ENCODE measurements at regions not wholly inside any gene's neighbourhood (a gene's known extent, or its start where the extent isn't known, plus 50 kb on each side); places are given as distances from the start of the nearest gene placed in this dataset.
"Not testable (repeated sequence)": the region's sequence is repeated elsewhere in the genome, so short reads cannot be mapped to it uniquely, and the experiment has no call there.

DNA sequence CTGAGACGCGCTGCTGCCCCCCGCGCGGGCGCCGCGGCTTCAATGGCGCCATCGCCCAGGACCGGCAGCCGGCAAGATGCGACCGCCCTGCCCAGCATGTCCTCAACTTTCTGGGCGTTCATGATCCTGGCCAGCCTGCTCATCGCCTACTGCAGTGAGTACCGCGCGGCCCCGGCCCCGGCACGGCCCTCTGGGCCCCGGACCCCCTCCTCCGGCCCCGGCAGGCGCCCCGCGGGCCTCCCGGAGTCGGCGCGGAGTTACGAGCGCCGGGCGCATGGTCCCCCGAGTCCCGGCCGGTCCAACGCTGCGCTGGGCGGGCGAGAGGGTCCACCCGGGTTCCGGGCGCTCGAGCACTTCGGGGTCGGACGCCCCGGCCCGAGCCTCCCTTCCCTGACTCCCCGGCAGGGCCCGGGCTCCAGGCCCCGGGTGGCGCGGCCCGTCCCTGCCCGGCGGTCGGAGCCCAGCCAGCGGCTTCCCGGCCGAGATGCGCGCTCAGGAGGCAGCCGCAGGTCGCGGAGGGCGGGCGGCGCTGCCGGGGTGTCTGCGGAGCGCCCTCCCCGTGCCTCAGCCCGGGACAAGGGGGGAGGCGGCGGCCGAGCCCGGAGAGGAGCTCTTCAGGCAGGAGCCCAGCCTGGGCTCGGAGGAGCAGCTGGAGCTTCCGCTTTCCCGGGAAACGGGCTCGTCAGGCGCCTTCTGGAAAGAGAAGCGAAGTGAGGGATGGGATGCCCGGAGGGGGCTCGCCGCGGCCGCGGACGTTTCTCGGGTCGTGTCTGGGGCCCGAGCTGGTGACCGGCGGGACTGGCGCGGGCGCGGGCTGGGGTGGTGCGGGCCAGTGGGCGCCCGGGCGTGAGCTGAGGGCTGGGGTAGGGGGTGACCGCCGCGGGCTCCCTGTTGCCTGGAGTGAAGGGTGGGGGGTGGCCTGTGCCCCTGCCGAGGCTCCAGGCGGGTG lies 1337.8 kb downstream of the BRD1 start:
- Histone ChIP-seq H3K9me3 (no peaks in the 10 kb centered on the region), H3K4me3 (no peak overlapping the region)
- no peak for DNase-seq (ENCODE audit: low spot score in 2 of 2)

GRCh38 chr22:48488611-48489511 lies 1338.8 kb downstream of the BRD1 start:
- Histone ChIP-seq H3K36me3 (replicated peaks) (no peaks in the 10 kb centered on the region), H3K9me3 (no peaks in the 10 kb centered on the region), H3K27me3 (ENCODE audit: low read depth) (peaks cover 11% of the 10 kb centered on the region; the same call in 1 of the 2 replicates), H3K4me1 (no peaks in the 10 kb centered on the region), H3K4me3 (no peak overlapping the region)
- no peak for DNase-seq (ENCODE audit: low spot score in 2 of 2)
- in situ Hi-C loops (cut with MboI; ENCODE audit: low sequenced_read_pairs) = no loop called here

More for the DNA sequence above, 1337.8 kb downstream of the BRD1 start:
- no peaks in the 10 kb centered on the region for H3K36me3 ChIP-seq (replicated peaks)
- peaks cover 11% of the 10 kb centered on the region; the same call in 1 of the 2 replicates for H3K27me3 ChIP-seq (ENCODE audit: low read depth)
- no peaks in the 10 kb centered on the region for H3K4me1 ChIP-seq
- in situ Hi-C loops (cut with MboI; ENCODE audit: low sequenced_read_pairs) = no loop called here

DNA sequence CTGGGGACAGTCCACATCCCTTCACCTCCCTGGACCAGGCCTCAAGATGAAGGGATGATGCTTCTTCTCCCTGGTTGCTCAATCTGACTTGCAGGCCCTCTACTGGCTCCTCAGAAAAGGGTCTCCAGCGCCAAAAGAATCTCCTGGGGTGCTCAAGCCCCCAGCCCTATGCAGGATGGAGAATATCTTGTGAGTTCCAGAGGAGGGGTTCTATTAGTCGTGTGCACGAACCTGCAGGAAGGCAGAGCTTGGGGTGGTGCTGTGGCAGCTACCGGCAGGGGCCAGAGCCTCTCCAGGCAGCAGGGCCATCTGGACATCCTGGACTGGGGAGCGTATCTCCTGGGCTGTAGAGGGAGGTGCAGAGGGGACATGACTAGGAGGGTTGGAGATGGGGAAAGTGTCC lies 1339.5 kb downstream of the BRD1 start:
- Histone ChIP-seq H3K27me3 (ENCODE audit: low read depth) (peaks cover 11% of the 10 kb centered on the region; the same call in 1 of the 2 replicates), H3K9me3 (no peaks in the 10 kb centered on the region), H3K4me1 (no peaks in the 10 kb centered on the region), H3K4me3 (no peak overlapping the region), H3K36me3 (replicated peaks) (no peaks in the 10 kb centered on the region)
- in situ Hi-C loops (cut with MboI; ENCODE audit: low sequenced_read_pairs) = no loop called here
- no peak for DNase-seq (ENCODE audit: low spot score in 2 of 2)

DNA sequence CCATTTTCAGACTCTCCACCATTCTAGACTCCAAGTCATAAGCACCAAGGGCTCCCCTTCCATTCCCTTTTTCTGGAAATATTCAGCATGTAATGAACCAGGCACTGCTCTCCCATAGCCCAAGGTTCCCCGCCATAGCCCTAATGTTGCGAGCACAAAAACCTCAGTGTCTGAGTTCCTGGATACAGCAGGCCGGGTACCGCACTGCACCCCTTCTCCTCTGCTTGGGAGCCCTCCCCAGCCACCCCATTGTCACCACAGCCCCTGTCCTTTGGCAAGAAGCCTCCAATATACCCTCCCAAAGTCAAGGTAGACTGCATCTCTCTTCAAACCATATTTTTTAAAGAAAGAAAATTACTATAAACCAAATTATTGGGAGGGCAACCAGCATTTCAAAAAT lies 1341.1 kb downstream of the BRD1 start:
- peaks cover 5% of the 10 kb centered on the region; the same call in 1 of the 2 replicates for H3K27me3 ChIP-seq (ENCODE audit: low read depth)
- no peaks in the 10 kb centered on the region for H3K9me3 ChIP-seq
- no peaks in the 10 kb centered on the region for H3K4me1 ChIP-seq
- in situ Hi-C loops (cut with MboI; ENCODE audit: low sequenced_read_pairs) = no loop called here
- no peak overlapping the region for H3K4me3 ChIP-seq
- no peak for DNase-seq (ENCODE audit: low spot score in 2 of 2)
- no peaks in the 10 kb centered on the region for H3K36me3 ChIP-seq (replicated peaks)

DNA sequence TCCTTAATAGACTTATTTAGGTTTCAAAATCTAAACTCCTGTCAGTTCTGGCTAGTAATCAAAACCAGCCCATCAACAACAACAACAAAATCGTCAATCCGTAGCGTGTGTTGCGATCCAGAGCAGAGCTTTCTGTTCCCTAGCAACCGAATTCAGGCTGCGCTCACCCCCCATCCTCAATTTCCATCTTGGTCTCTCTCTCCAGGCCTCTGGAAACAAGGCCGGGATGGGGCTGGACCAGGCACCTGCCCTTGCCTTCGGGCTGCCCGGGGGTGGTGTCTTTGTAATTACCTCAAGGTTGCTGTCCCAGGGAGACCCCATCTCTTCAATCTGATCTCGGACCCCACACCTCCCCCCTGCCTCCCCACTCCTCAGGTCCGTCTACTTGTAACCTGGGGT lies 1341.5 kb downstream of the BRD1 start:
- H3K27me3 ChIP-seq (ENCODE audit: low read depth) = 0 out of 2 replicates have a peak, but pooled peaks cover 3% of the 10 kb centered on the region
- no peak overlapping the region for H3K4me3 ChIP-seq
- in situ Hi-C loops (cut with MboI; ENCODE audit: low sequenced_read_pairs) = no loop called here
- no peaks in the 10 kb centered on the region for H3K9me3 ChIP-seq
- H3K36me3 ChIP-seq (replicated peaks) = no peaks in the 10 kb centered on the region
- DNase-seq (ENCODE audit: low spot score in 2 of 2) = no peak
- H3K4me1 ChIP-seq = no peaks in the 10 kb centered on the region

GRCh38 chr22:48485149-48486133 lies 1342.2 kb downstream of the BRD1 start:
- in situ Hi-C loops (cut with MboI; ENCODE audit: low sequenced_read_pairs) = no loop called here

DNA sequence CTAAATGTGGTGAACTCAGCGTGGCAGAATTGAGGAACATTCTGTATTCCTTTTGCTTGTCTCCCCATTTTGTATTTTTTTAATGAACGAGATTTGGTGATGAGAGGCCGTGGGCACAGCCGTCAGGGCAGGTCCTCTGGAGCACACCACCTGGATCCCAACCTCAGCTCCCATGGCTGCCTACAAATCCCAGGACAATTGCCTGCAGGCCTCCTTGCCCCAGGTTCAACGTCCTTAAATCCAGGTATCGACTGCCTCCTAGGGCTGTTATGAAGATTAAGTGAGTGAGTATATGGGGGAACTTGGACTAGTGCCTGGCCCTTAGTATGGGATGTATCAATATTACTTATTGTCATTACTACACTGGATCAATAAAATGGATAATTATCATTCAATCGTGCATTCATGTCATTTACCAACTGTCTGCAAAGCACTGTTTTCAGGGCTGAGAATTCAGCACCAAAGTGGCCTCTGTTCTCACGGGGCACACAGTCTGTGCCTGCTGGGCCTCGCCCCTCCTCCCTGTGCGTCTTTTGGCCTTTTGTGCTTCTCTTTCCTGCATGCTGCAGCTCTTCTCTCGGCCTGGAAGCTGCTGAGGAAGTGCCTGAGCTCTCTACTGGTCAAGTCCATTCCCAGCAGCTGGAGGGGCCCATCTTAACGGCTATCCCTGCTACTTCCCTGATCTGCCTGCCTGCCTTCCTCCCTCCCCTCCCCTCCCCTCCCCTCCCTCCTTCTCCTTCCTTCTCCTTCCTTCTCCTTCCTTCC lies 1343.7 kb downstream of the BRD1 start:
- Histone ChIP-seq H3K27me3 (ENCODE audit: low read depth) (no peaks in the 10 kb centered on the region), H3K9me3 (no peaks in the 10 kb centered on the region), H3K4me1 (no peaks in the 10 kb centered on the region), H3K36me3 (replicated peaks) (no peaks in the 10 kb centered on the region), H3K4me3 (no peak overlapping the region)
- in situ Hi-C loops (cut with MboI; ENCODE audit: low sequenced_read_pairs) = no loop called here
- no peak for DNase-seq (ENCODE audit: low spot score in 2 of 2)

More at GRCh38 chr22:48485149-48486133, 1342.2 kb downstream of the BRD1 start:
- no peaks in the 10 kb centered on the region for H3K4me1 ChIP-seq
- no peaks in the 10 kb centered on the region for H3K9me3 ChIP-seq
- no peak for DNase-seq (ENCODE audit: low spot score in 2 of 2)
- H3K27me3 ChIP-seq (ENCODE audit: low read depth) = no peaks in the 10 kb centered on the region
- H3K36me3 ChIP-seq (replicated peaks) = no peaks in the 10 kb centered on the region
- H3K4me3 ChIP-seq = no peak overlapping the region

GRCh38 chr22:48482771-48483170 lies 1344.9 kb downstream of the BRD1 start:
- H3K36me3 ChIP-seq (replicated peaks) = no peaks in the 10 kb centered on the region
- H3K9me3 ChIP-seq = no peaks in the 10 kb centered on the region
- no peaks in the 10 kb centered on the region; the same call in 1 of the 2 replicates for H3K4me1 ChIP-seq
- no peaks in the 10 kb centered on the region for H3K27me3 ChIP-seq (ENCODE audit: low read depth)
- in situ Hi-C loops (cut with MboI; ENCODE audit: low sequenced_read_pairs) = no loop called here
- no peak for DNase-seq (ENCODE audit: low spot score in 2 of 2)
- H3K4me3 ChIP-seq = no peak overlapping the region

- H3K4me3 ChIP-seq; H3K36me3 ChIP-seq (replicated peaks); in situ Hi-C loops (cut with MboI; ENCODE audit: low sequenced_read_pairs); H3K27me3 ChIP-seq (ENCODE audit: low read depth); H3K4me1 ChIP-seq; H3K9me3 ChIP-seq; DNase-seq (ENCODE audit: low spot score in 2 of 2): not testable (repeated sequence)
These were observed 1345.5 kb downstream of the BRD1 start for GRCh38 chr22:48482198-48482597.

DNA sequence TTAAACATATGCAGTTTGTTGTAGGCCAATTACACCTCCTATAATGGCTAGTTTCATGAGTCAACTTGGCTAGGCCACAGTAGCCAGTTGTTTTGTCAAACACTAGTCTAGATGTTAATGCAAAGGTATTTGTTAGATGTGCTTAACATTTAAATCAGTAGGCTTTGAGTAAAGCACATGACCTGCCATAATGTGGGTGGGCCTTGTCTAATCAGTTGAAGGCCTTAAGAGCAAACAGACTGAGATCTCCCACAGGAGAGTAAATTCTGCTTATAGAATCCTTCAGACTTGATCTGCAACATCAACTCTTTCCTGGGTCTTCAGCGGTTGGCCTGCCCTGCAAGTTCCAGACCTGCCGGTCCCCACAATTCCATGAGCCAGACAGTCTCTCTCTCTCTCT lies 1345.9 kb downstream of the BRD1 start:
- in situ Hi-C loops (cut with MboI; ENCODE audit: low sequenced_read_pairs) = no loop called here
- DNase-seq (ENCODE audit: low spot score in 2 of 2) = no peak
- H3K4me3 ChIP-seq = no peak overlapping the region

GRCh38 chr22:48478529-48479265 lies 1349.0 kb downstream of the BRD1 start:
- H3K27me3 ChIP-seq (ENCODE audit: low read depth) = no peaks in the 10 kb centered on the region
- in situ Hi-C loops (cut with MboI; ENCODE audit: low sequenced_read_pairs) = no loop called here
- H3K4me1 ChIP-seq = no peaks in the 10 kb centered on the region; the same call in 1 of the 2 replicates
- no peaks in the 10 kb centered on the region for H3K9me3 ChIP-seq
- DNase-seq (ENCODE audit: low spot score in 2 of 2) = no peak
- H3K36me3 ChIP-seq (replicated peaks) = no peaks in the 10 kb centered on the region
- no peak overlapping the region for H3K4me3 ChIP-seq

More for the DNA sequence above, 1345.9 kb downstream of the BRD1 start:
- Histone ChIP-seq H3K36me3 (replicated peaks) (no peaks in the 10 kb centered on the region), H3K4me1 (no peaks in the 10 kb centered on the region; the same call in 1 of the 2 replicates), H3K27me3 (ENCODE audit: low read depth) (no peaks in the 10 kb centered on the region), H3K9me3 (no peaks in the 10 kb centered on the region)

GRCh38 chr22:48478124-48478523 lies 1349.5 kb downstream of the BRD1 start:
- no peak for DNase-seq (ENCODE audit: low spot score in 2 of 2)
- no peaks in the 10 kb centered on the region for H3K27me3 ChIP-seq (ENCODE audit: low read depth)
- H3K4me1 ChIP-seq = no peaks in the 10 kb centered on the region; the same call in 1 of the 2 replicates
- no peaks in the 10 kb centered on the region for H3K9me3 ChIP-seq
- in situ Hi-C loops (cut with MboI; ENCODE audit: low sequenced_read_pairs) = no loop called here
- no peaks in the 10 kb centered on the region for H3K36me3 ChIP-seq (replicated peaks)
- no peak overlapping the region for H3K4me3 ChIP-seq
